ENCODE measurements at regions not wholly inside any gene's neighbourhood (a gene's known extent, or its start where the extent isn't known, plus 50 kb on each side); places are given as distances from the start of the nearest gene placed in this dataset.
"Not testable (repeated sequence)": the region's sequence is repeated elsewhere in the genome, so short reads cannot be mapped to it uniquely, and the experiment has no call there.

- no peak for DNase-seq
These were observed 154.5 kb upstream of the ATP10A start for GRCh38 chr15:26017665-26018064.

GRCh38 chr15:26015516-26016075 lies 152.5 kb upstream of the ATP10A start:
- DNase-seq = no peak

- no peak for DNase-seq
These were observed 150.9 kb upstream of the ATP10A start for GRCh38 chr15:26013981-26014380.

GRCh38 chr15:26011916-26012315 lies 148.8 kb upstream of the ATP10A start:
- no peak for DNase-seq

- no peak for DNase-seq
These were observed 144.0 kb upstream of the ATP10A start for GRCh38 chr15:26007151-26007550.

- DNase-seq = no peak
These were observed 138.1 kb upstream of the ATP10A start for GRCh38 chr15:26001201-26001600.

GRCh38 chr15:25993506-25993905 lies 130.4 kb upstream of the ATP10A start:
- no peak for DNase-seq

- no peak for DNase-seq
These were observed 127.1 kb upstream of the ATP10A start for GRCh38 chr15:25990220-25990619.

- DNase-seq = no peak
These were observed 126.2 kb upstream of the ATP10A start for GRCh38 chr15:25989327-25989726.

GRCh38 chr15:25988716-25989115 lies 125.6 kb upstream of the ATP10A start:
- not testable (repeated sequence) for DNase-seq

GRCh38 chr15:25987638-25988037 lies 124.5 kb upstream of the ATP10A start:
- DNase-seq = no peak

GRCh38 chr15:25985165-25985564 lies 122.0 kb upstream of the ATP10A start:
- no peak for DNase-seq

GRCh38 chr15:25982736-25983135 lies 119.6 kb upstream of the ATP10A start:
- no peak for DNase-seq

GRCh38 chr15:25981114-25981513 lies 118.0 kb upstream of the ATP10A start:
- DNase-seq = no peak

- DNase-seq = no peak
These were observed 109.1 kb upstream of the ATP10A start for GRCh38 chr15:25972141-25972675.

- no peak for DNase-seq
These were observed 107.9 kb upstream of the ATP10A start for GRCh38 chr15:25971053-25971452.

GRCh38 chr15:25969886-25970285 lies 106.8 kb upstream of the ATP10A start:
- DNase-seq = no peak

GRCh38 chr15:25967116-25967515 lies 104.0 kb upstream of the ATP10A start:
- no peak for DNase-seq

GRCh38 chr15:25965326-25965725 lies 102.2 kb upstream of the ATP10A start:
- no peak for DNase-seq

- DNase-seq = no peak
These were observed 97.1 kb upstream of the ATP10A start for GRCh38 chr15:25960273-25960672.

- DNase-seq = no peak
These were observed 96.0 kb upstream of the ATP10A start for GRCh38 chr15:25959100-25959499.

GRCh38 chr15:25955628-25956027 lies 92.5 kb upstream of the ATP10A start:
- no peak for DNase-seq

GRCh38 chr15:25954398-25954797 lies 91.3 kb upstream of the ATP10A start:
- DNase-seq = no peak

- no peak for DNase-seq
These were observed 86.9 kb upstream of the ATP10A start for GRCh38 chr15:25950014-25950413.

Measured in CD4-positive, alpha-beta T cell treated with Interleukin-17A for 1 hour (primary cell).